ENCODE measurements at regions not wholly inside any gene's neighbourhood (a gene's known extent, or its start where the extent isn't known, plus 50 kb on each side); places are given as distances from the start of the nearest gene placed in this dataset.

- Histone ChIP-seq H4K5ac (ENCODE audit: insufficient read length, low read depth, low read length) (no peak overlapping the region), H4K8ac (ENCODE audit: extremely low read depth, insufficient read depth, low read length) (no peak overlapping the region), H3K23ac (ENCODE audit: insufficient read length) (no peak overlapping the region), H3K4me1 (replicated peaks in 1 of 4; ENCODE audit: control insufficient read depth in 3 of 4, insufficient read depth in 4 of 4, low read length in 3 of 4) (no peaks in the 10 kb centered on the region; a peak in 1 of 7 replicates), H4K91ac (replicated peaks; ENCODE audit: insufficient read length, low read length) (no peak overlapping the region), H2BK15ac (ENCODE audit: low read length) (no peak overlapping the region), H3K4ac (replicated peaks; ENCODE audit: insufficient read length, low read depth, low read length) (no peak overlapping the region), H2BK20ac (ENCODE audit: low read length) (no peak overlapping the region), H2BK5ac (ENCODE audit: low read depth, low read length) (no peak overlapping the region), H2AK5ac (ENCODE audit: low read depth, low read length) (no peak overlapping the region), H2BK12ac (ENCODE audit: low read depth, low read length) (no peak overlapping the region), H3K79me1 (ENCODE audit: low read depth, low read length) (no peaks in the 10 kb centered on the region), H3K27me3 (replicated peaks in 1 of 4; ENCODE audit: control insufficient read depth in 3 of 4, extremely low read depth in 1 of 4, insufficient read depth in 3 of 4, low read length in 3 of 4) (no peaks in the 10 kb centered on the region; a peak in 1 of 7 replicates), H3K14ac (ENCODE audit: insufficient read length) (no peak overlapping the region), H4K20me1 (replicated peaks in 1 of 2; ENCODE audit: control insufficient read depth in 1 of 2, insufficient read depth in 2 of 2, low read length in 2 of 2) (peaks cover 0 to 2% of the 10 kb centered on the region in 2 experiments), H3K4me2 (ENCODE audit: insufficient read depth in 1 of 2, low read depth in 2 of 2, low read length in 2 of 2) (no peak overlapping the region), H2AFZ (ENCODE audit: low read length) (no peak overlapping the region), H3K18ac (ENCODE audit: extremely low read depth, low read length) (no peak overlapping the region), H3K9me3 (ENCODE audit: insufficient read depth in 2 of 2, low read depth in 1 of 2, low read length in 1 of 2) (no peaks in the 10 kb centered on the region), H3K23me2 (ENCODE audit: low read depth, low read length) (no peaks in the 10 kb centered on the region), H3K4me3 (ENCODE audit: extremely low read depth in 1 of 4, insufficient read depth in 2 of 4, low read depth in 3 of 4, low read length in 4 of 4) (no peak overlapping the region), H3K79me2 (ENCODE audit: control insufficient read depth in 1 of 2, insufficient read depth in 2 of 2, low read length in 2 of 2) (no peaks in the 10 kb centered on the region), H3K36me3 (ENCODE audit: control insufficient read depth in 2 of 4, insufficient read depth in 4 of 4, low read length in 3 of 4) (no peaks in the 10 kb centered on the region), H2BK120ac (replicated peaks; ENCODE audit: low read depth, low read length) (no peak overlapping the region), H3K56ac (replicated peaks; ENCODE audit: insufficient read length, low read depth, low read length) (no peak overlapping the region), H3K27ac (ENCODE audit: low read depth, low read length) (no peak overlapping the region), H3K9ac (replicated peaks in 1 of 4; ENCODE audit: extremely low read depth in 1 of 4, low read depth in 3 of 4, low read length in 3 of 4) (no peak overlapping the region)
- FAIRE-seq (no peak), DNase-seq (ENCODE audit: low read depth in 1 of 2, low spot score in 2 of 2) (no peak)
- ChIA-PET CTCF (ENCODE audit: partially characterized antibody) (no interaction called here), POLR2A (ENCODE audit: partially characterized antibody) (no interaction called here)
- TF ChIP-seq TCF12 (IDR thresholded peaks at IDR 0.05; ENCODE audit: low read depth, low read length) (peak; percentile 54; the same call in 1 of the 2 replicates), SUZ12 (IDR thresholded peaks at IDR 0.05; ENCODE audit: low read length) (no peak), SRF (IDR thresholded peaks at IDR 0.05; ENCODE audit: low read depth, low read length) (no peak)
- 86% methylated on average over 10 of the region's 10 CpGs; no CpG with 5 or more reads in 1 of the 2 experiments for WGBS, 2 experiments (ENCODE audit: extremely low coverage in 1 of 2, insufficient coverage in 1 of 2, insufficient read length in 1 of 2, insufficient replicate concordance in 2 of 2, low coverage in 1 of 2, low lambda C conversion rate in 2 of 2, missing lambda C conversion rate in 1 of 2)
These were observed 131.0 kb downstream of the TMEM182 start for GRCh38 chr2:102892698-102893310.
